Ecto neural progenitor cell (in vitro differentiated cells): ENCODE measurements at regions not wholly inside any gene's neighbourhood (a gene's known extent, or its start where the extent isn't known, plus 50 kb on each side); places are given as distances from the start of the nearest gene placed in this dataset.

ENCODE experiments used
- DNase-seq: peaks from one replicate; pipeline ENCODE4 v3.0.0-alpha.2; 2018; ENCODE audit warnings: low spot score

DNA sequence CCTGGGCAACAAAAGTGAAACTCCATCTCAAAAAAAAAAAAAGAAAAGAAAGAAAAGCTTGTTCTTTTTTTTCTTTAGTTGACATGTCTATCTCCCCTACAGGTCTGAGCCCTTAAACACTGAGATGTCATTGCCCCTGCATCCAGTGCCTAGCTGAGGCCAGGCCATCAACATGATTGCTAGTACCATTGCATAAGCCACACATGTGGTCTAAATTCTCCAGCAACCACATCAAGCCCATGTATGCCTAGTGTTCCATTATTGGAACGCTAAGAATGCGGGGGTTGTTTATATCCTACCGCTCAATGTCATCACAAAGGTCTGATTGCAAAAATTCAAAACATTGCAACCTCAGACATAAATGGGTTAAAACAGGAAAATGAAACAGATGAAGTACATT, 62.7 kb downstream of the NPTX2 start:
- DNase-seq: no peak

DNA sequence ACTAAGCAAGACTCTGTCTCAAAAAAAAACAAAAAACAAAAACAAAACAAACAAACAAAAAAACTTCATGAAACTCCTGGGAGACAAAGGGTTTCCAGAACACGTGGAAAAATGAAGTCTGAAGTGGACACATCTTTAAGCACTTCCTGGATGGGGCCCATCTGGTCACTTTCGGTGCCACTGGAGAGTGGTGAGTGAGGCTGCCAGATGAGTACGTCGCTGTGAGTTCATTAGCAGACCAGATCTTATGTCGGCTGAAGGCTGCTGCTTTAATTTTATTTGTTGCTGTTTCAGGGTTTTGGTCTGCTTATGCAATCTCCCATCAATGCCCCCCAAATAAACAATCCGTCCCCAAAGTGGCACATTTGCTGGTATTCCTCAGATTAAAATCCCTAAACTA, 64.4 kb downstream of the NPTX2 start:
- no peak for DNase-seq

DNA sequence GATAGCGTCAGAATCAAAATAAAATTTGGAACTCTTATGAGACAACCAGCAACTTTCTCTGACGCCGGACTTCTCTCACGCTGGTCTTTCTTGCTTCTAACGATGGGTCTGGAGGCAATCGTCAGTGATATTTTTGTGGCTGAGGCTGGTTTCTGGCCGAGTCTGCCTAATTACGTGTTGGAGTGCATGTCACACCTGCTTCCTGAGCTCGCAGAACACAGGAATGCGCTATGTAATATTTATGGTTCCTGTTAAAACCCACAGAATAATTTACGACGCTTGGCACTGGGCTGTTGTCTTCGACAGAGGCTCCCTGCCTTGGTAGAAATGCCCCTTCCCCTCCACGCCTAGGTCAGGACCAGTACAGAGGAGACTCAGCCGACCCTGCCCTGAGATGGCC, 64.9 kb downstream of the NPTX2 start:
- DNase-seq: no peak

DNA sequence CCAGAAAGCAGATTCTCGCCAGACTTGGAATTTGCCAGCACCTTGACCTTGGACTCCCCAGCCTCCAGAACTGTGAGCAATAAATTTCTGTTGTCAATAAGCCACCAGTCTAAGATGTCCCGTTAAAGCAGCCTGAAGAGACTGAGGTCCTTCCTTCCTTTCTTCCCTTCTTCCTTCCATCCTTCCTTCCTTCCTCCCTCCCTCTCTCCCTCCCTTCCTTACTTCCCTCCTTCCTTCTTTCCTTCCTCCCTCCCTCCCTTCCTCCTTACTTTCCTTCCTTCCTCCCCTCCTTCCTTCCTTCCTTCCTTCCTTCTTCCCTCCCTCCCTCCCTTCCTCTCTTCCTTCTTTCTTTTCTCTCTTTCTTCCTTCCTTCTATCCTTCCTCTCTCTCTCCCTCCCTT, 66.4 kb downstream of the NPTX2 start:
- DNase-seq: no peak

DNA sequence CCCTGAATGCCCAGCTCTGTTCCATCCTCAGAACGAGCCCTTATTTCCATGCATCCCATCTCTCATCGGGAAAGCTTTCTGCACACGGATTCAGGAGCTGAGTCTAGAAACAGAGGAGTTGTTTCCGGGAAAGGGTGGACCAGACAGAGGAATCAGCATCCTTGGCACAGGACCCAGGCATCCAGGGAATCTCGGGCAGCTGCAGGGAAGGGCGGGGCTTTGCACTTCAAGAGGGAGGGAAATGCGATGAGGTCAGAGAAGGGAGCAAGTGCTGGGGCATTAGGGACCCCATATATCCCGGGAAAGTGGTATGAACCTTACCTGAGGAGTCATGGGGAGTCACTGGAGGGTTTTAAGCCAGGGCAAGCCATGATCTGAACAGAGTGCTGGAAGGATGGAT, 68.5 kb downstream of the NPTX2 start:
- no peak for DNase-seq

DNA sequence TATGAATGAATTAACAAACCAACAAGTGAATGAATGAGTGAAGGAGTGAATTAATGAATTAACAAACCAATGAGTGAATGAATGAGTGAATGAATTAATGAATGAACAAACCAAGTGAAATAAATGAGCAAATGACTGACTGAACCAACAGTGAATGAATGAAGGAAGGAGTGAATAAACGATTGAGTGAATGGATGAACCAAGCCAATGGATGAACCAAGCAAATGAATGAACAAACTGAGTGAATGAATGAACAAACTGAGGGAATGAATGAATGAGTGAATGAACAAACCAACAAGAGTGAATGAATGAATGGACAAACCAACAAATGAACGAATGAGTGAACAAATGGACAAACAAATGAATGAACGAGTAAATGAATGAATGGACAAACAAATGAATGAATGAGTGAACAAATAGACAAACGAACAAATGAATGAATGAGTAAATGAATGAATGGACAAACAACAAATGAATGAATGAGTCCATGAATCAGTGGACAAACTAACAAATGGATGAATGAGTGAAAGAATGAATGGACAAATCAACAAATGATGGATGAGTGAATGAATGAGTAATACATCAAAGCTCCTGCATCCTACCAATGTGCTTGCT, 69.5 kb downstream of the NPTX2 start:
- DNase-seq: no peak

DNA sequence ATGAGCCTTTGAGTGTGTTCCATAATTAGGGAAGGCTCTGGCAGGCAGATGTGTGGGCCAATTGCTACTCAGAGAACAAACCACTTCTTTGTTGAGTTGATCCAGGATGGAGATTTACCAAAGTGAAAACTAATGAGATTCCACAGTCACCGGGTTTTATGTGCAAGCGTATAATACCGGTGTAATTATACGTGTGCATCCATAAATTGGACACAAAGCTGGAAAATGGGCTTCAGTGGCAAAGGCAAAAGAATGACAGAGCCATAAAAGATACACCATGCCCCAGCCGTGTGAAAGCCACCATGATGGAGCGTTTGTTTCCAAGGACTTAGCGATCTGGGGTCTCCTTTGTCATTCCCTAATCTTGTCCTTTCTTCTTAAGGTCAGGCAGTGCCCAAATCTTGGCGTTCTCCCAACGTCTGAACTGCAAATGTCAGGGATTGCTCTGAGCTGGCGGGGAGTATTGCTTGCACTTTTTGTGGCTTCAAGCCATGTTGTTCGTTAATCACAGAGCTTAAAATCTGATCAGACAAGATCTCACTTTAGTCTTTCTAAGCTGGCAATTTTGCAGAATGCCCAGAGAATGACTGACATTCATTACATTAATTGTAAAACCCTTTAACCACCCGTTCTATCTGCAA, 70.1 kb downstream of the NPTX2 start:
- no peak for DNase-seq

DNA sequence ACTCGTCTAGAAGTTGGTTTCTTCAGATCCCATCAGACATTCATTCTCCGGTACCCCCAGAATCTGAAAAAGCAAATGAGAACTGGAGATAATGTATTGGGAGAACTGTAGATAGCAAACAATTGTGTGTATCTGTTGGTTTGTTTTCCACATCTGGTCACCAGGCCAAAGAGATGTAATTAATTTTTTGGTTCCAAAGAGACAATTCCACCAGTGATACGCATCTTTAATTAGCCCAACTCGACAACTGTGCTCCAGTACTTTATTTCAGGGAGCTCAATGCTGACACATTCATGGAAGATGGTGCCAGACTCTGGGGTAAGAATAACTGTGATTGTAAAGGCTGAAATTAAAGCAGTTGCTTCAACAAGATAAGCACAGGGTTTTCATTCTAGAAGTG, 74.5 kb downstream of the NPTX2 start:
- no peak for DNase-seq

DNA sequence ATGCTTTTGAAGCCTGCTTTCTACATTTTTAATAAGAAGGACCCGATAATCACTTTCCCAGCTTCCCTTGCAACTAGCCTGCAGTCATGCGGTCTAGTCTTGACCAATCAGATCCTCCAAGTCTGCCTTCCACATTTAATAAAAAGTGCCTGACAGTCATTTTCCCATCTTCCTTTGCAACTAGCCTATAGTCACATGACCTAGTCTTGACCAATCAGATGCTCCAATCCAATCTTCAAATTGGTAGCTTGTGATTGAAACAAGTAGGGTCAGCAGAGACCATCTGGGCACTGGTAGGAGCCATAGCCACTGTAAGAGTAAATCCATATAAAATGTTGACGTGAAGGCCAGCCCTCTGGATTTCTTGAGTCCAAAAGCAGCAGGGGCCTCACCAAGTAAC, 80.0 kb downstream of the NPTX2 start:
- DNase-seq: no peak

DNA sequence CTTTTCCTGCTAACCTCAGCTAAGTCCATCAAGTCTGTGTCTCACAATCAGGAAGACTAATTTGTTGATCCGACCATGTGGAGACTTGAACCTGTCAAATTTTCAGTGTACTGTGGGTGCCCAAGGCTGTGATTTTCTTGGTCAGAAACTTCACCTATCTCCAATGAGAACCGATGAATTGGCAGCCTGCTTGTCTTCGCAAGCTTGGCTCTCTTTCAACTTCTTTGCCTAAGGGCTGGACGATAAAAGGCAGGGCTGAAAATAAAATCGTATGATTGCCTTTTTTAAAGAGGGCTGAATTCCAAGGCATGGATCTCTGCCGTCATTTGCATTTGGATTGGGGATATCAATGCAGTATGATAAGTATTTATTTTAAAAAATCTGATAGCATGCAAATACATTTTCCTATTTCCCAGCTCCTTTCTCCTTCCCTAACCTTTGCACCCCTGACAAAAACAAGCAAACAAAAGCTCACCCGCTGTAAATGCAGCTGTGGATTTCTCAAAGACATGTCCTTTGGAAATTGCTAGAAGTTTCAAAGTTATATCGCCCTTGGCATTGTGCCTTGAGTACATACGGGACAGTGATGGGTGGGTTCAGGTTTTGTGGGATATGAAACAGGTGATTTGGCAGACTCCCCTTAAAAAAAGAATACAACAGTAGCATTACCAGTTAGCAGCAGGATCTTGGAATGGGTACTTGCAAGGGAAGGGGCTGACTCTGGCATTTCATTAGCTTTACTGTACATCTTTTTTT, 80.6 kb downstream of the NPTX2 start:
- DNase-seq: no peak

DNA sequence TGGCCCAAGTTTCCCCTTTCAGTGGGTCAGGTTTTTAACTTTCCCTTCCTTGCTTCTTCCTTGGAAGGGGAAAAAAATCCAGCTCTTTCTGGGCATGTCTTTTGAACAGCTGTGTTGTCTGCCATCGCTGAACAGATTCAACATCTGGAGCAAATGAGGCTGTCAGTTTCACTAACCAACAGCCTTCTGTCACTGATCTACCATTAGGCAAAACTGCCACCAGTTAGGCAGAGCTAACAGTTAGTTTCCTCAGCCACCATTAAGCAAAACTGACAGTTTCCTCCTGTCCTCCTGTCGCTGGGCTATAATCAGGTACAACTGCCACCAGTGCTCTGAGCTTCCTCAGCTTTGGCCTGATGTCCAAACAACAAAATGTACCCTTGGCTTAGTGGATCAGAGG, 81.9 kb downstream of the NPTX2 start:
- no peak for DNase-seq

DNA sequence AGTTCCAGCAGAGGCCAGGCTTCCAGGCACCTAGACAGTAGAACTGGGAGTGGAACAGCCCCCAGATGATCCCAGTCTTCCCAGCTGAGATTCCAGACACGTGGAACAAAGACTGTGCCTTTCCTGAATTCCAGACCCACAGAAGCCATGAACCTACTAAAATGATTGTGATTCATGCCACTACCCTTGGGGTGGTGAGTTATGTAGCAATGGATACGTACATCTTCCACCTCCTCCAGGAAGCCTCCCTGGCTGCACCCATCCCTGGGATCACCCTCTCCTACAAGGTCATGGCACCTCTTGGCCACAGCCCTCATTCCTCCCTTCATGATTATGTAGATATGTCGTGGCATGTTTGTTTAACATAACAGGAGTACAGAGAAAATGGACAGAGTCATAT, 83.4 kb downstream of the NPTX2 start:
- no peak for DNase-seq

DNA sequence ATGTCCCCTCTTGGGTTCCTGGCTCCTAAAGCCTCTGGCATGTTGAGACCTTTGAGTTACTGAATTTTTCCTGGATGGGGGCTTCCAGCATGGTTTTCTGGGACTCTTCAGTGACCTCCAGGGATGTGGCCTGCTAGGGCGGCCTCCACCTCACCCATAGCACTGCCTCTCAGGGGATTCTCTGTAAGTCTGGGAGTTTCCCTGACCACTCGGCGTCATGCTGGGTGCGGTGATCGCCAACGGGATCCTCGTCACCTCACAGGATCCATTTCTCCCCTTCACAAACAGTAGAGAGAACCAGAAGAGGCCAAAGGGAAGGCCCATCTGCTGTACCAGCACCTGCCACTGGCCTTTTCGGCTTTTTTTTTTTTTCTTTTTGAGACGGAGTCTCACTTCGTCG, 84.3 kb downstream of the NPTX2 start:
- no peak for DNase-seq

DNA sequence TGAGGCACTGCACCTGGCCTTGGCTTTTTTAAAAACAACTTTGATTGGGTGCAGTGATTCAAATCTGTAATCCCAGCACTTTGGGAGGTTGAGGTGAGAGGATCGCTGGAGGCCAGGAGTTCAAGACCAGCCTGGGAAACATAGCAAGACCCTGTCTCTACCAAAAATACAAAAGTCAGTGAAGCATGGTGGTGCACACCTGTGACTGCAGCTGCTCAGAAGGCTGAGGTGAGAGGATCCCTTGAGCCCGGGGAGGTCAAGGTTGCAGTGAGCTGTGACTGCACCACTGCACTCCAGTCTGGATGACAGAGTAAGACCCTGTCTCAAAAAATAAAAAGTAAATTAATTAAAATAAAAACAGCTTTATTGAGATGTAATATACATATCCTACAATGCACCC, 84.9 kb downstream of the NPTX2 start:
- no peak for DNase-seq

DNA sequence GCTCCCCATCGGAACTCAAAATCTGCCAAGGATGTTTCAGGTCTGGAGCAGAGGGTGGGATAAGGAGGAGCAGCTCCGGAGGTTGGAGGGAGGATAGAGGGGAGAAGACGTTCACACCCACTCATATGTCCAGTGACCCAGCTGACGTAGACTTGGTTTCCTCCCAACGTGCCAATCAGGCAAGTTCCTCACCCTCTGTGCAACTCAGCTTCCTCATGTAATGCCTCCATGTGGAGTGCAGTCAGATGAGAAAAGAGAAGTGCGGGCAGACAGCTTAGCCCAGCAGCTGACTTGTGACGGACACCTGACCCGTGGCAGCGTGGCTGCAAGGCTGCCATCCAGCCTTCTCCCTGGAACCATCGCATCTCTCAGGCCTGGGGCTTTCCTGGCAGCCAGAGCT, 86.8 kb downstream of the NPTX2 start:
- DNase-seq: no peak

DNA sequence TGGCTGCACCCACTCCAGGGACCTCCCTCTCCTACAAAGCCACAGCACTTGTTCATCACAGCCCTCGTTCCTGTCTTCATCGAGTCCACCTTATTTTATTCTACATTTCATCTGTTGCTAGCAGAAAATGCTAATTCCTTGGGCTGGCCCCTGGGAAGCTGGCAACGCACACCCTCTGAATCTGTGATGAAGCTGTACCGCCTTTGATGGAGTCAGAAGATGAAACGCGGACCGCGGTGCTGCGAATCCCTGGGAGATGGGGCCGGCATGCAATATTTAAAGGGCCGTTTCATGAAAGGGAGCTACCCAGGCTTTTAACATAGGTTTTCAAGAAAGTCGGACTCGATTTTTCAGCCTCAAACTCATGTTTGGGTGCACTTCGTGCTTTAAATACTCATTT, 88.5 kb downstream of the NPTX2 start:
- DNase-seq: no peak

DNA sequence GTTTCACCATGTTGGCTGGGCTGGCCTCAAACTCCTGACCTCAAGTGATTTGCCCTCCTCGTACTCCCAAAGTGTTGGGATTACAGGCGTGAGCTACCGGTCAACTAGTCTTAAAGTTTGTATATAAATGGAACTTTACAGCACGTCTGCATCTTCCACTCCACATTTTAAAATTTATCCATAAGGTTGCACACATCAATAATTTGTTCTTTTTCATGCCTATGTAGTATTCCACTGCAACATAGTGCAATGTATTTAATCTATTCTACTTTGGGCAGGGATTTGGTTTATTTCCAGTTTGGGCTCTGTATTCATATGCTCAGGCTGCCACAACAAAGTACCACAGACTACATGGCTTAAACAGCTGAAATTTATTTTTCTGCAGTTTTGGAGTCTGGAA, 90.0 kb downstream of the NPTX2 start:
- DNase-seq: no peak

DNA sequence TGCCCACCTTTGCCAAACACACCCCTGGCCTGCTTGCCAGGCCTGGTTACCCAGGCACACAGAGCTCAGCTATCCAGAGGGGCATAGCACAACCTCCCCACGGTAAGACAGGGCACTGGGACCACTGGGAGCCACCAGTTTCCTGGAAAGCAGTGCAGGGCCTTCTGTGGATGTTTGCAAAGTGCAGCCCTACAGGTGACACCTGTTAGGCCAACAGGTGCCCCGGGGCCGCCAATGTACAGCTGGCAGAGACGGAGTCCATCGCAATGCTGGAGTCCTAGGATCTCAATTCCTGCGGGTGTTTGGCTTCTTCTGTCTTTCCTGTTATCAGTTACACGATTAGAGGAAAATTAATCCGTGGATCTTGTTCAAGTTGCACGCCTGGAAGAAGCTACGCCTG, 94.9 kb downstream of the NPTX2 start:
- no peak for DNase-seq

DNA sequence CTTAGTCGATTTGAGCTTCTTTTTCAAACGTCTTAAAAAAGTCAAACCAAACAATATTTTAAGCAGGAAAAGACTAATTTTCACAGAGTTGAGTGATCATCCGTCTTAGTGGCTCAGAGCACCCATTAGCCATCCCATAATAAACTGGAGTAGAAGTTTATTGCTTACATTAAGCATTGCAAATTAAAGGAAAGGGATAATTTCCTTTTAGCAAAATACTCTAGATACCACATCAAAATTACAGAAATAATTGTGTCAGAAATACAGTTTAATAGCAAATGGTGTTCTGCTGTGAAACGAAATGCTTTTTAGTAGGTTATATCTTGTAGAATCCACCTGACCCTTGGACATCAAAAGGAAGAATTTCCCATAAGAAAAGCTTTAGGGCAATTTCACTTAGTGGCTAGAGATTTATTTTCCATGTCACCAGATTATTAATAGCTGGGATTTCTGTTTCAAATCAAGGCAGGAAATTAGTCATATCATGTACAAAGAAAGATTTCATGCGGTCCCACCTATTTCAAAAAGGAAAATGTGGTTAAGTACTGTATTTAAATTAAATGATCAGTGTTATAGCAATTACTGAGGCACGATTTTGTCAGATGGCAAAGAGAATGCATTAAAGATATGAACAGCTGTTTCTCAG, 96.2 kb downstream of the NPTX2 start:
- DNase-seq: no peak

DNA sequence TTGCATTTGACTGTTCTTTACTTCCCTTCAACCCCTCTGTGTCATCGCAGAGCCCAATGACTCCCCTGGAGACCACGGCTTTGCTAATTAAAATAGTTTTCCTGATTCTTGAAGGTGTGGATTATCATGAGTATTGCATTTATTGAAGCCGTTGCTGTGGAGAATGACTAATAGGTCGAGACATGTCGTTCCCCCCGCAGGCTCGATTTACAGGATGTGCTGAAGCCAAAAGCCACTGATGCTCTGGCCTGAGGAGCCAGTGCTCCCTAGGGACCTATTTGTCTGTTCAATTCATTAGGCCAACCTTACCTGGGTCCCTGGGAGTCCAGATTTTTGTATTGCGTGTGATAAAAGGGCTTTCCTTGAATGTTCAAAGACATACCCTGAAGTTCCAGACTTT, 102.3 kb downstream of the NPTX2 start:
- DNase-seq: no peak

DNA sequence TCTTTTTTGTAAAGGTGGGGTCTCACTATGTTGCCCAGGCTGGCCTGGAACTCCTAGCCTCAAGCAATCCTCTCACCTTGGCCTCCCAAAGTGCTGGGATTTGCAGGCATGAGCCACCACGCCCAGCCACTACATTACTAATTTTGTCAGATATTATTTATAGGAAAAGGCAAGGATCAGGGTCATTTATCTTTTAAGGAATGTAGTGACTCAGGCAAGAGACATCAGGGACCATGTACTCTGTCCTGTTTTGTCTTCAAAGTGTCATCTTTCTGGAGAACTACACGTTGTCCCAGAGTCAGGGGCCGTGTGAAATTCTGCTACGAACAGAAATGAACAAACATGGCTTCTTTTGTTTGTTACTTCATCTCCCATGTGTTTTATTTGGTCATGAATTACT, 105.3 kb downstream of the NPTX2 start:
- no peak for DNase-seq

DNA sequence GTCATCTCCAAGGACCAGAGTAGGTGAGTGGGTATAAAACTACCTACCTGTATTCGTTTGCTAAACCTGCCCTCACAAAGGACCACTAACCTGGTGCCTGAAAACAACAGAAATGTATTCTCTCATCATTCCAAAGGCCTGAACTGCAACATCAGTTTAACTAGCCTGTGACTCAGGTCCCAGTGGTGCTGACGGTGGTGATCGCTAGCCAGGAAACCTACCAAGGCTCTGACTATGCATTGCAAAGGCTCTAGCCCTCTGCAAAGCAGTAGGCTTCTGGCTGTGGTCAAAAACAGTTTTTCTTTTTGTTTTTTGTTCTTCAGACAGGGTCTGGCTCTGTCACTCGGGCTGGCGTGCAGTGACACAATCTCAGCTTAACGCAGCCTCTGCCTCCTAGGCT, 107.5 kb downstream of the NPTX2 start:
- DNase-seq: no peak

DNA sequence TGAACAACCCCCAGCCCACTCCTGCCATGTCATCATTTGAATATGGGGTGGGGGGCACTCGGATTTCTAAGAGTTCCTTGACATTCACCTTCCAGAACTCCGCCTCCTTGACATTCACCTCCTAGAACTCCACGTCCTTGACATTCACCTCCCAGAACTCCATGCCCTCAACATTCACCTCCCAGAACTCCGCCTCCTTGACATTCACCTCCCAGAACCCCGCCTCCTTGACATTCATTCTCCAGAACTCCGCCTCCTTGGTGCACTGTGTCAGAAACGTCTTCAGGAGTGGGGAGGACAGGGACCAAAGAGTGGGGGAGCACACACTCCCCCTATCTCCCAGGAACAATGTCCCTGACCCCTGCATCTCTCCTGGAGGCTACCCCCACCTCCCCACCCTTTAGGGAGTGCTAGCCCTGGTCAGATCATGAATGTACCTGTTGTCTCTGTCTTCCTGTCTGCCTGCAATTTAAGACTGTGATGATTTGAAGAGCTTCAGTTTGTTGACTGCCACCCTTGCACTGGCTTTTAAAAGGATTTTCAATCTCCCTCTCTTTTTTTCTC, 110.1 kb downstream of the NPTX2 start:
- no peak for DNase-seq
